ENCODE measurements at regions not wholly inside any gene's neighbourhood (a gene's known extent, or its start where the extent isn't known, plus 50 kb on each side); places are given as distances from the start of the nearest gene placed in this dataset.

- TF ChIP-seq CTCF (IDR thresholded peaks at IDR 0.05) (no peak), POLR2AphosphoS5 (IDR thresholded peaks at IDR 0.05) (no peak)
Measured at GRCh38 chr11:92140021-92140420, 84.6 kb upstream of the FAT3 start.
